ENCODE measurements at regions not wholly inside any gene's neighbourhood (a gene's known extent, or its start where the extent isn't known, plus 50 kb on each side); places are given as distances from the start of the nearest gene placed in this dataset.

GRCh38 chr12:63040526-63041220 lies 105.7 kb upstream of the PPM1H start:
- no peak for TF ChIP-seq CTCF (IDR thresholded peaks at IDR 0.05)
- no peaks in the 10 kb centered on the region for H3K4me1 Mint-ChIP-seq
- H3K27ac Mint-ChIP-seq, result no peak overlapping the region

GRCh38 chr12:63038713-63039100 lies 103.8 kb upstream of the PPM1H start:
- no peak for ATAC-seq (ENCODE audit: low read depth)
- no peak for DNase-seq
- TF ChIP-seq CTCF (IDR thresholded peaks at IDR 0.05), result no peak
- H3K36me3 Mint-ChIP-seq (ENCODE audit: low read depth), result no peaks in the 10 kb centered on the region
- intact Hi-C loops (cut with micrococcal nuclease), result no loop called here
- H3K4me1 Mint-ChIP-seq, result no peaks in the 10 kb centered on the region
- H3K27ac Mint-ChIP-seq, result no peak overlapping the region
- no peak overlapping the region for H3K4me3 Mint-ChIP-seq
- ChIA-PET CTCF (no interaction called here), POLR2A (no interaction called here)
- H3K27me3 Mint-ChIP-seq, result no peaks in the 10 kb centered on the region
- H3K9me3 Mint-ChIP-seq, result peaks cover 2% of the 10 kb centered on the region

More at GRCh38 chr12:63040526-63041220, 105.7 kb upstream of the PPM1H start:
- ChIA-PET POLR2A (no interaction called here), CTCF (no interaction called here)
- H3K27me3 Mint-ChIP-seq, result no peaks in the 10 kb centered on the region
- H3K9me3 Mint-ChIP-seq, result peaks cover 2% of the 10 kb centered on the region
- DNase-seq (no peak), ATAC-seq (ENCODE audit: low read depth) (no peak)
- H3K4me3 Mint-ChIP-seq, result no peak overlapping the region
- no peaks in the 10 kb centered on the region for H3K36me3 Mint-ChIP-seq (ENCODE audit: low read depth)
- intact Hi-C loops (cut with micrococcal nuclease), result no loop called here

- intact Hi-C loops (cut with micrococcal nuclease), result no loop called here
- CTCF ChIA-PET, result no interaction called here
- Mint-ChIP-seq H3K9me3 (peaks cover 2% of the 10 kb centered on the region), H3K4me3 (no peak overlapping the region), H3K4me1 (no peaks in the 10 kb centered on the region), H3K27ac (no peak overlapping the region), H3K36me3 (ENCODE audit: low read depth) (no peaks in the 10 kb centered on the region), H3K27me3 (no peaks in the 10 kb centered on the region)
- POLR2A ChIA-PET, result no interaction called here
- no peak for TF ChIP-seq CTCF (IDR thresholded peaks at IDR 0.05)
- DNase-seq (no peak), ATAC-seq (ENCODE audit: low read depth) (no peak)
These were observed 103.1 kb upstream of the PPM1H start for GRCh38 chr12:63037746-63038712.

GRCh38 chr12:63036974-63037335 lies 102.0 kb upstream of the PPM1H start:
- Mint-ChIP-seq H3K4me3 (no peak overlapping the region), H3K36me3 (ENCODE audit: low read depth) (no peaks in the 10 kb centered on the region), H3K27me3 (no peaks in the 10 kb centered on the region), H3K27ac (no peak overlapping the region), H3K9me3 (peaks cover 2% of the 10 kb centered on the region), H3K4me1 (no peaks in the 10 kb centered on the region)
- ChIA-PET CTCF (no interaction called here), POLR2A (no interaction called here)
- no peak for TF ChIP-seq CTCF (IDR thresholded peaks at IDR 0.05)
- intact Hi-C loops (cut with micrococcal nuclease), result no loop called here
- ATAC-seq (ENCODE audit: low read depth) (no peak), DNase-seq (no peak)

GRCh38 chr12:63036216-63036973 lies 101.4 kb upstream of the PPM1H start:
- H3K27ac Mint-ChIP-seq, result no peak overlapping the region
- no peaks in the 10 kb centered on the region for H3K27me3 Mint-ChIP-seq
- ChIA-PET CTCF (no interaction called here), POLR2A (no interaction called here)
- H3K36me3 Mint-ChIP-seq (ENCODE audit: low read depth), result no peaks in the 10 kb centered on the region
- no peak overlapping the region for H3K4me3 Mint-ChIP-seq
- peaks cover 2% of the 10 kb centered on the region for H3K9me3 Mint-ChIP-seq
- H3K4me1 Mint-ChIP-seq, result no peaks in the 10 kb centered on the region
- intact Hi-C loops (cut with micrococcal nuclease), result no loop called here
- TF ChIP-seq CTCF (IDR thresholded peaks at IDR 0.05), result no peak
- DNase-seq (no peak), ATAC-seq (ENCODE audit: low read depth) (no peak)
